Upper lobe of right lung (tissue), 1 donor: ENCODE measurements at regions not wholly inside any gene's neighbourhood (a gene's known extent, or its start where the extent isn't known, plus 50 kb on each side); places are given as distances from the start of the nearest gene placed in this dataset.

ENCODE experiments used
- ATAC-seq: fragments of 200-7000 bp; cut with Tn5 transposase; one replicate; pipeline ENCODE4 v1.9.1; 2020; ENCODE audit warnings: mild to moderate bottlenecking, moderate library complexity
- DNase-seq: peaks from one replicate; pipeline ENCODE4 v3.0.0-alpha.2; 2020
- H3K27ac ChIP-seq: fragments of 200-600 bp; one replicate; pipeline ENCODE4 v1.8.0; 2022
- H3K27me3 ChIP-seq: fragments of 200-600 bp; one replicate; pipeline ENCODE4 v1.8.0; 2022; ENCODE audit warnings: mild to moderate bottlenecking
- H3K36me3 ChIP-seq: fragments of 200-600 bp; one replicate; pipeline ENCODE4 v1.8.0; 2022
- H3K4me1 ChIP-seq: fragments of 200-600 bp; one replicate; pipeline ENCODE4 v1.8.0; 2022
- H3K4me3 ChIP-seq: fragments of 200-600 bp; one replicate; pipeline ENCODE4 v1.8.0; 2022; ENCODE audit warnings: mild to moderate bottlenecking
- H3K9me3 ChIP-seq: fragments of 200-600 bp; one replicate; pipeline ENCODE4 v1.8.0; 2022
- intact Hi-C: fragments of 100-400 bp; cut with DNase I; formaldehyde crosslinking; loops from one replicate; pipeline ENCODE4 v1.11.0; 2022
- TF ChIP-seq, protein P1 (sequence below): fragments of 200-600 bp; IDR thresholded peaks from one replicate; pipeline ENCODE4 v1.8.0; 2022; ENCODE audit warnings: antibody characterized with exemption
- donor health status: DM: no; HTN: yes; CAD: no; lungs with severe emphysema.

DNA sequence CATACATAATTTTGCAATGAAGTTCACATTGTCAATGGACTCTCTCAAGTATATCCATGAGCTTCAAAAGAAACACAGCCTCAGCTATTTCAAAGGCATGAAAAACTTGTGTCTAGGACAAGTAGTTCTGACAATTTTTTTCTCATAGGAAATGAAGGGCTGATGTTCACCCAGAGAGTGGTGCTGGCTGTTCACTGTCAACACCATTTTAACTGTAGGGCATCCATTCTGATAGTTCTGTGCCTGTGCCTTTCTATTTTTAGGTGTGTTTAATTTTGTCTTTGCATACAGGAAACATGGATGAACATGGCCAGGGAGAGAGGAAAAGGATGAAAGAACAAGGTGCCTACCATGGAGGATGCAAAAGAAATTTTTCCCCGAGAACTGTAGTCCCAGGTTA, 135.3 kb upstream of the MAP9 start:
- H3K4me3 ChIP-seq, result no peak overlapping the region
- DNase-seq, result no peak
- no peaks in the 10 kb centered on the region for H3K27me3 ChIP-seq
- H3K36me3 ChIP-seq, result no peaks in the 10 kb centered on the region
- H3K9me3 ChIP-seq, result no peaks in the 10 kb centered on the region
- TF ChIP-seq, protein P1, sequence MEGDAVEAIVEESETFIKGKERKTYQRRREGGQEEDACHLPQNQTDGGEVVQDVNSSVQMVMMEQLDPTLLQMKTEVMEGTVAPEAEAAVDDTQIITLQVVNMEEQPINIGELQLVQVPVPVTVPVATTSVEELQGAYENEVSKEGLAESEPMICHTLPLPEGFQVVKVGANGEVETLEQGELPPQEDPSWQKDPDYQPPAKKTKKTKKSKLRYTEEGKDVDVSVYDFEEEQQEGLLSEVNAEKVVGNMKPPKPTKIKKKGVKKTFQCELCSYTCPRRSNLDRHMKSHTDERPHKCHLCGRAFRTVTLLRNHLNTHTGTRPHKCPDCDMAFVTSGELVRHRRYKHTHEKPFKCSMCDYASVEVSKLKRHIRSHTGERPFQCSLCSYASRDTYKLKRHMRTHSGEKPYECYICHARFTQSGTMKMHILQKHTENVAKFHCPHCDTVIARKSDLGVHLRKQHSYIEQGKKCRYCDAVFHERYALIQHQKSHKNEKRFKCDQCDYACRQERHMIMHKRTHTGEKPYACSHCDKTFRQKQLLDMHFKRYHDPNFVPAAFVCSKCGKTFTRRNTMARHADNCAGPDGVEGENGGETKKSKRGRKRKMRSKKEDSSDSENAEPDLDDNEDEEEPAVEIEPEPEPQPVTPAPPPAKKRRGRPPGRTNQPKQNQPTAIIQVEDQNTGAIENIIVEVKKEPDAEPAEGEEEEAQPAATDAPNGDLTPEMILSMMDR, result no peak
- H3K27ac ChIP-seq, result no peak overlapping the region
- no peak for ATAC-seq
- intact Hi-C loops, result no loop called here
- no peaks in the 10 kb centered on the region for H3K4me1 ChIP-seq

DNA sequence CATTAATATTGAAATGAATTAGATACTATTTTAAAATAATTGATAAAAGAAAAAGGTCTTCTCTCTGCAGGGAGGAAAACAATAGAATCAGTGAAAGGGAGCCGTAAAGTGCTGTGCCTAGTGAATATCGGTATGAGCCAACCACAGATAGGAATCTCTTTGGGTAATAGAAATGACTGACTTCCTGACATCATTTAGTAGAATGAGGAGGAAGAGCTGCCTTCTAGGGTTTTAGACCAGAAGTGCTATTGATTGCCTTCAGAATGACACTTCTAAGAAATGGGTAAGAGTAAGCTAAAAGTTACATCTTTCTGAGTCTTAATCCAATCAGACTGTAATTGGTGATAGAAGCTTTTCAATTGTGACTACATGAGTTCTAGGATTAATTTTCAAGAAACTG, 134.0 kb upstream of the MAP9 start:
- no peaks in the 10 kb centered on the region for H3K4me1 ChIP-seq
- ATAC-seq, result no peak
- H3K27me3 ChIP-seq, result no peaks in the 10 kb centered on the region
- no peaks in the 10 kb centered on the region for H3K9me3 ChIP-seq
- H3K4me3 ChIP-seq, result no peak overlapping the region
- intact Hi-C loops, result no loop called here
- no peaks in the 10 kb centered on the region for H3K36me3 ChIP-seq
- DNase-seq, result no peak
- H3K27ac ChIP-seq, result no peak overlapping the region
- TF ChIP-seq, protein P1, result no peak

DNA sequence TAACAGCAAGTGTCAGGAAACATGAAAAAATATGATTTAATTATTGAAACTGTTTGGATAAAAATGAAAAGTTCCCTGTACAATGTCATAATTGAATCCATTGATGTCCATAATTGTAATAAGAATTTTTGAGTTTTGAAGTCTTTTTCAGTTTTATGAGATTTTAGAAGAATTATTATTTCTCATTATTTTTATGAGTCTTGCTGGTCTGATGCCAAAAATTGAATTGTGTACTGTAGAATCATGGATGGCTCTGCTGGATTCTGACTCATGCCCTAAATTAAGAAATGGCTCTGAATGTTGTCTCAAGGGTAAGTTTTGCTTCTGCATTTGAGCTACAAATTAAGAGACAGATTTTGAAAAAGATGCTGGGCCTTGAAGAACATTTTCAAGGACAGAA, 132.8 kb upstream of the MAP9 start:
- H3K9me3 ChIP-seq, result no peaks in the 10 kb centered on the region
- no peak for ATAC-seq

DNA sequence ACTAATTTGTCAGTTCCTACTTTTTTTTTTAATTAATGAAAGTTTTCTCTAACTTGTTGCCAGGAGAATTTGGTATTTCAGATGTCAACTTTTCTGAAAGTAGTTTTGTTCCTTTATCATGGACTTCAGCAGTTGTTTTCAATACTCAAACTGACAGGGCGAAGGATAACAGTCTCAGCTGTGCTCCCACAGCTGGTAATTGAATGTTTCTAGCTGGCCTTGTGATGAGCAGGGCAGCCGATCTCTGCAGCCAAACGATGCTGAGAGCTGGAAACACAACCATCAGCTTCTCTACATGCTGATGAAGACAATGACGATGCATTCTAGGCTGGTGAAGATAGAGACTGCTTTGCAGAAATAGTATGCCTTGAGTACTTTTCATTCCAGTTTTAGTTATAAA, 130.0 kb upstream of the MAP9 start:
- H3K27ac ChIP-seq, result no peak overlapping the region
- H3K36me3 ChIP-seq, result no peaks in the 10 kb centered on the region
- TF ChIP-seq, protein P1, result no peak
- H3K27me3 ChIP-seq, result no peaks in the 10 kb centered on the region
- no peak overlapping the region for H3K4me3 ChIP-seq
- no peak for DNase-seq
- no peaks in the 10 kb centered on the region for H3K9me3 ChIP-seq
- ATAC-seq, result peak; percentile 22
- intact Hi-C loops, result no loop called here
- no peaks in the 10 kb centered on the region for H3K4me1 ChIP-seq

More for the DNA sequence above, 132.8 kb upstream of the MAP9 start:
- H3K36me3 ChIP-seq, result no peaks in the 10 kb centered on the region
- TF ChIP-seq, protein P1, result no peak
- H3K27me3 ChIP-seq, result no peaks in the 10 kb centered on the region
- no peaks in the 10 kb centered on the region for H3K4me1 ChIP-seq
- no peak overlapping the region for H3K27ac ChIP-seq
- H3K4me3 ChIP-seq, result no peak overlapping the region
- DNase-seq, result no peak
- intact Hi-C loops, result no loop called here

DNA sequence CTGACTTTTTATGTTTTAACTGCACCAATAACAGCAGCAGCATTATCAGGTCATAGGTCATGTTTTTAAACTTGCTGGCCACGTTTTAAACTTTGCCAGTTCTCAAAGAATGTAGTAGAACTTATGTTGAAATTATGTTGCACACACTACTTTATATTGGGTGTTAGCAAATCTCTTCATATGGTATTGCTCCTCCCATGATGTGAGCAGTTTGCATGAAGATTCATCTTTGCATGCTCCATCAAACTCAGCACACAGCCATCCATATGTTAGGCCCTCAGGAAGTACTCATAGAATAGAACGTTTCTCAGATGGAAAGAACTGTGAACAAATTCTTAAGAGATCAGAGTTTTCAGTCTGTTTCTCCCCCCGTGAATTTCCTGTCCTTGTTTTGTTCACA, 128.6 kb upstream of the MAP9 start:
- no peak for ATAC-seq
- H3K36me3 ChIP-seq, result no peaks in the 10 kb centered on the region
- H3K4me3 ChIP-seq, result no peak overlapping the region
- H3K9me3 ChIP-seq, result no peaks in the 10 kb centered on the region
- no peak for DNase-seq
- TF ChIP-seq, protein P1, result no peak
- no peaks in the 10 kb centered on the region for H3K4me1 ChIP-seq
- H3K27ac ChIP-seq, result no peak overlapping the region
- intact Hi-C loops, result no loop called here
- H3K27me3 ChIP-seq, result no peaks in the 10 kb centered on the region

DNA sequence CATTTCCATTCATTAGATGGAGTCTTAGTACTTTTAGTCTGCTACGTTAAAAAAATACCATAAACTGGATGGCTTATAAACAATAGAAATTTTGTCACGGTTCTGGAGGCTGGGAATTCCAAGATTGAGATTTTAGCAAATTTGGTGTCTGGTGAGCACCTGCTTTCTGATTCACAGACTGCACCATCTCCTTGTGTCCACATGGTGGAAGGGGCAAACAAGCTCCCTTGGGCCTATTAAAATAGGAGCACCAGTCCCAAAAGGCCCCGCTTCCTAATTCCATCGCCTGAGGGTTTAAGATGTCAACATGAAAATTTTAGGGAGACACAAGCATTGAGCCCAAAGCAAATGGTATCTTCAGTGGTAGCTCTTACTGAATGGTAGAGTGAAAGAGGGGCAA, 120.5 kb upstream of the MAP9 start:
- DNase-seq, result no peak
- intact Hi-C loops, result no loop called here

More for the DNA sequence above, 120.5 kb upstream of the MAP9 start:
- Histone ChIP-seq H3K27me3 (no peaks in the 10 kb centered on the region), H3K27ac (no peak overlapping the region), H3K9me3 (no peaks in the 10 kb centered on the region), H3K36me3 (no peaks in the 10 kb centered on the region), H3K4me1 (no peaks in the 10 kb centered on the region), H3K4me3 (no peak overlapping the region)
- no peak for ATAC-seq
- TF ChIP-seq, protein P1, result no peak
